ENCODE measurements at regions not wholly inside any gene's neighbourhood (a gene's known extent, or its start where the extent isn't known, plus 50 kb on each side); places are given as distances from the start of the nearest gene placed in this dataset.
"Not testable (repeated sequence)": the region's sequence is repeated elsewhere in the genome, so short reads cannot be mapped to it uniquely, and the experiment has no call there.

DNA sequence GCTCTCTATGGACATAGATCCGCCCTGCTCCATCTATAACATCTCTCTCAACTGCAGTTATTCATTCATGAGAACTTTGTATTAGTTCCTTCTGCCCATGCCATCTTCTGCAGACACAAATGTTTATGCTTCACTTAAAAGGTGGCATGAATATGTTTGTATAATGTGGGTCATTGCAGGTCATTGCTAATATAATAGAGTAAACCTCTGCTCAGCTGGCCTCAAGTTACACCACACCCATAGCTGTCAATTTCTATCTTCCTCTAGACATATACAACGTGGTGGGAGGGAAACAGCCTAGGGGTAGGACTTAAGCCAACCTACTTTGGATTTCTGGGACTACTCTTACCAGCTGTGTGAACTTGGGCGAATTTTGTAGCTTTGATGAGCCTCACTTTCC lies 129.8 kb downstream of the ATXN3L start:
- H3K27me3 ChIP-seq (ENCODE audit: insufficient read depth, low read length), result no peaks in the 10 kb centered on the region
- no peak overlapping the region for H2AFZ ChIP-seq (ENCODE audit: low read length)
- H3K9me2 ChIP-seq (ENCODE audit: low read depth, low read length), result no peaks in the 10 kb centered on the region
- H3K4me3 ChIP-seq (ENCODE audit: low read depth, low read length, poor library complexity, severe bottlenecking), result no peak overlapping the region
- TF ChIP-seq CTCF (IDR thresholded peaks at IDR 0.05; ENCODE audit: low read length) (no peak), EZH2 (IDR thresholded peaks at IDR 0.05; ENCODE audit: borderline replicate concordance, low read length) (no peak)
- H3K4me2 ChIP-seq (ENCODE audit: low read length), result no peak overlapping the region
- H4K20me1 ChIP-seq (ENCODE audit: insufficient read depth, low read length), result no peaks in the 10 kb centered on the region
- H3K9ac ChIP-seq (ENCODE audit: low read length), result no peak overlapping the region
- peaks cover 20% of the 10 kb centered on the region for H3K4me1 ChIP-seq (ENCODE audit: insufficient read depth, low read length, severe bottlenecking)
- H3K27ac ChIP-seq (ENCODE audit: low read depth, low read length, poor library complexity, severe bottlenecking), result no peak overlapping the region
- H3K36me3 ChIP-seq (ENCODE audit: insufficient read depth, low read length), result no peaks in the 10 kb centered on the region
- no peaks in the 10 kb centered on the region for H3K9me3 ChIP-seq (ENCODE audit: low read length)
- H3F3A ChIP-seq (ENCODE audit: insufficient read depth, low read length), result no peaks in the 10 kb centered on the region
- H3K79me2 ChIP-seq (ENCODE audit: insufficient read depth, low read length), result no peaks in the 10 kb centered on the region

DNA sequence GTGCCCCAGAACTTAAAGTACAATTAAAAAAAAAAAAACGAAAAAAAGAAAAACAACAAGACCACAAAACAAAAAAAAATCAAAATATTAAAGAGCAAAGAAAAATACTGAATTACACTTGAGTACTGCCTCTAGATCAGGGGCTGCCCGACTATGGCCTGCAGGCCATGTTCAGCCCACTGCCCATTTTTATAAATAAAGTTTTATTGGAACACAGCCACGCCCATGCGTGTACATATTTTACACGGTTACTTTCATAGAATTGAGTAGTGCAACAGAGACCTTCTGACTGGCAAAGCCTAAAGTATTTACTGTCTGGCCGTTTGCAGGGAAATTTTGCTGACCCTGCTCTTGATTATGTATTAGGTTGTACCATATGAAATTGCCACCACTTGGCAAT lies 130.5 kb downstream of the ATXN3L start:
- H3K27ac ChIP-seq (ENCODE audit: low read depth, low read length, poor library complexity, severe bottlenecking), result no peak overlapping the region
- H3F3A ChIP-seq (ENCODE audit: insufficient read depth, low read length), result no peaks in the 10 kb centered on the region
- H3K36me3 ChIP-seq (ENCODE audit: insufficient read depth, low read length), result no peaks in the 10 kb centered on the region
- no peak for TF ChIP-seq CTCF (IDR thresholded peaks at IDR 0.05; ENCODE audit: low read length)
- TF ChIP-seq EZH2 (IDR thresholded peaks at IDR 0.05; ENCODE audit: borderline replicate concordance, low read length), result no peak
- no peaks in the 10 kb centered on the region for H4K20me1 ChIP-seq (ENCODE audit: insufficient read depth, low read length)
- H3K9me2 ChIP-seq (ENCODE audit: low read depth, low read length), result no peaks in the 10 kb centered on the region
- H2AFZ ChIP-seq (ENCODE audit: low read length), result no peak overlapping the region
- H3K79me2 ChIP-seq (ENCODE audit: insufficient read depth, low read length), result no peaks in the 10 kb centered on the region
- H3K4me3 ChIP-seq (ENCODE audit: low read depth, low read length, poor library complexity, severe bottlenecking), result no peak overlapping the region
- no peak overlapping the region for H3K4me2 ChIP-seq (ENCODE audit: low read length)
- peaks cover 14% of the 10 kb centered on the region for H3K4me1 ChIP-seq (ENCODE audit: insufficient read depth, low read length, severe bottlenecking)
- no peak overlapping the region for H3K9ac ChIP-seq (ENCODE audit: low read length)
- H3K27me3 ChIP-seq (ENCODE audit: insufficient read depth, low read length), result no peaks in the 10 kb centered on the region
- no peaks in the 10 kb centered on the region for H3K9me3 ChIP-seq (ENCODE audit: low read length)

GRCh38 chrX:13188731-13189309 lies 131.0 kb downstream of the ATXN3L start:
- H3K4me3 ChIP-seq (ENCODE audit: low read depth, low read length, poor library complexity, severe bottlenecking), result no peak overlapping the region
- no peaks in the 10 kb centered on the region for H3F3A ChIP-seq (ENCODE audit: insufficient read depth, low read length)
- H3K4me1 ChIP-seq (ENCODE audit: insufficient read depth, low read length, severe bottlenecking), result peaks cover 8% of the 10 kb centered on the region
- no peaks in the 10 kb centered on the region for H3K36me3 ChIP-seq (ENCODE audit: insufficient read depth, low read length)
- H3K79me2 ChIP-seq (ENCODE audit: insufficient read depth, low read length), result no peaks in the 10 kb centered on the region
- no peak overlapping the region for H2AFZ ChIP-seq (ENCODE audit: low read length)
- no peaks in the 10 kb centered on the region for H3K9me3 ChIP-seq (ENCODE audit: low read length)
- H3K4me2 ChIP-seq (ENCODE audit: low read length), result no peak overlapping the region
- no peaks in the 10 kb centered on the region for H3K27me3 ChIP-seq (ENCODE audit: insufficient read depth, low read length)
- no peak overlapping the region for H3K27ac ChIP-seq (ENCODE audit: low read depth, low read length, poor library complexity, severe bottlenecking)
- H4K20me1 ChIP-seq (ENCODE audit: insufficient read depth, low read length), result no peaks in the 10 kb centered on the region
- H3K9ac ChIP-seq (ENCODE audit: low read length), result no peak overlapping the region
- no peaks in the 10 kb centered on the region for H3K9me2 ChIP-seq (ENCODE audit: low read depth, low read length)
- TF ChIP-seq EZH2 (IDR thresholded peaks at IDR 0.05; ENCODE audit: borderline replicate concordance, low read length), result no peak
- no peak for TF ChIP-seq CTCF (IDR thresholded peaks at IDR 0.05; ENCODE audit: low read length)

DNA sequence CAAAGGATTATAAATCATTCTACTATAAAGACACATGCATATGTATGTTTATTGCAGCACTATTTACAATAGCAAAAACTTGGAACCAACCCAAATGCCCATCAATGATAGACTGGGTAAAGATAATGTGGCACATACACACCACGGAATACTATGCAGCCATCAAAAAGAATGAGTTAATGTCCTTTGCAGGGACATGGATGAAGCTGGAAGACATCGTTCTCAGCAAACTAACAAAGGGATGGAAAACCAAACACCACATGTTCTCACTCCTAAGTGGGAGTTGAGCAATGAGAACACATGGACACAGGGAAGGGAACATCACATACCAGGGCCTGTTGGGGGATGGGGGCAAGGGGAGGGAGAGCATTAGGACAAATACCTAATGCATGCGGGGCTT lies 133.2 kb downstream of the ATXN3L start:
- not testable (repeated sequence) for H4K20me1 ChIP-seq (ENCODE audit: insufficient read depth, low read length); H3K4me1 ChIP-seq (ENCODE audit: insufficient read depth, low read length, severe bottlenecking); H3K4me3 ChIP-seq (ENCODE audit: low read depth, low read length, poor library complexity, severe bottlenecking); H3K27ac ChIP-seq (ENCODE audit: low read depth, low read length, poor library complexity, severe bottlenecking); H3K79me2 ChIP-seq (ENCODE audit: insufficient read depth, low read length); H2AFZ ChIP-seq (ENCODE audit: low read length); H3K9me3 ChIP-seq (ENCODE audit: low read length); H3F3A ChIP-seq (ENCODE audit: insufficient read depth, low read length); H3K9ac ChIP-seq (ENCODE audit: low read length); H3K27me3 ChIP-seq (ENCODE audit: insufficient read depth, low read length); H3K36me3 ChIP-seq (ENCODE audit: insufficient read depth, low read length); H3K9me2 ChIP-seq (ENCODE audit: low read depth, low read length); H3K4me2 ChIP-seq (ENCODE audit: low read length)

All from OCI-LY1 (cell line).